ENCODE measurements at regions not wholly inside any gene's neighbourhood (a gene's known extent, or its start where the extent isn't known, plus 50 kb on each side); places are given as distances from the start of the nearest gene placed in this dataset.

DNA sequence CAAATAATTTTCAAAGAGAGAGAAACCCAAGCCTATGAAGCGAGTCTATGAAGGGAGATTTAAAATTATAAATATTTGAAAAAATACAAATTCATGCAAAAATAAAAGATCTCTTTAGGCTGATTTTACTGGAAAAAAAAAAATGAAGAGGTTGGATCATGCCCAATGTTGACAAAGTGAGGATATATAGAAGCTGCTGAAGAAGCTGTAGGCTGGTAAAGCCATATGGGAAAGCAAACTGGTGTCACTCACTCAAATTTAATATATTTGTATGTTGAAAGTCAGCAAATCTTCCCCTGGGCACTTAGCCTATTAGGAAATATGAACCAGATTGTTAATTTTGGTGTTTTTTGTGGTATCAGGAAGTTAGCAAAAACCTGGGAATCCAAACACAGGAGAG, 61.8 kb upstream of the BCHE start:
- DNase-seq (ENCODE audit: low read depth) = no peak

DNA sequence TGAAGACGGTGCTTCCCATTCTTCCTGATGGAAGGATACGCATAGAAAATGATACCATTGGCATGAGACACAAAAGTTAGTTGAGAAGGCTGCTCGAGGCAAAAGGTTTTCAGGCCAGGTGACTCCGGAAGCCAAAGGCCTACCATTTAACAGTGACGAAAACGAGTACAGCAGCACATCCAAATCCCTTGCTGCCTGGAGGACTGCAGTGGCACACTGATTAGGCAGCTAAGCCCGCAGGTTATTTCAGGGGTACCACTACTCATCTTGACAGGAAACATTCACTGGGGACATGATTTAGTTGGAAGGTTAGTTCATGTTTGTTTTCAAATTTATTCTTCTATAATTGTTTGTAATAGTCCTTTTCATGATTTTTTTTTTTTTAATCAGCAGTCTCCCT, 59.9 kb upstream of the BCHE start:
- DNase-seq (ENCODE audit: low read depth) = no peak

- no peak for DNase-seq (ENCODE audit: low read depth)
These were observed 58.7 kb upstream of the BCHE start for GRCh38 chr3:165895919-165896318.

DNA sequence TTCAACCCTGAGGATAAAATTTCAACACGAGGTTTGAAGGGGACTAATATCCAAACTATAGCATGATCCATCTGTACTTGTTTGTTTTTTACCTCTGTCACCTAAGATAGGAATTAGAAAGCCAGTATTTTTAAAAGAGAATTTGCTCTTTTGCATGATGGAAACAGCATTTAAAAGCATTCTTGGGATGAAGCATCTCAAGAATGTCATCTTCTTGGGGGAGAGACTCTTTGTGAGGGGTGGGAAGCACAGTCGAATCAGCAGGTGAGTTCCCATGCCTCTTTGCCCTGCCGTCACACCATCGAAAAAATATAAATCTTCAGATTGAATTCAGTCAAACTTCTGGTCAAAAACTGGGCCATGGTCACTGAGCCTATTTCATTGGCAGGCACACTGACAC, 55.3 kb upstream of the BCHE start:
- DNase-seq (ENCODE audit: low read depth) = no peak

Measured in EH (cell line).